GM19455 (cell line): ENCODE measurements at regions not wholly inside any gene's neighbourhood (a gene's known extent, or its start where the extent isn't known, plus 50 kb on each side); places are given as distances from the start of the nearest gene placed in this dataset.
"Not testable (repeated sequence)": the region's sequence is repeated elsewhere in the genome, so short reads cannot be mapped to it uniquely, and the experiment has no call there.

Source experiments
- ATAC-seq: cut with Tn5 transposase; IDR thresholded peaks from one replicate; pipeline ENCODE4 v1.9.1; 2021; ENCODE audit not compliant: unreplicated experiment

- ATAC-seq: no peak
These were observed 266.1 kb downstream of the SOCS6 start for GRCh38 chr18:70554854-70555445.

- ATAC-seq: no peak
These were observed 265.1 kb downstream of the SOCS6 start for GRCh38 chr18:70553936-70554260.

GRCh38 chr18:70553245-70553935 lies 264.5 kb downstream of the SOCS6 start:
- ATAC-seq: no peak

GRCh38 chr18:70536370-70537062 lies 247.7 kb downstream of the SOCS6 start:
- no peak for ATAC-seq

GRCh38 chr18:70535041-70535440 lies 246.2 kb downstream of the SOCS6 start:
- no peak for ATAC-seq

- not testable (repeated sequence) for ATAC-seq
These were observed 236.5 kb downstream of the SOCS6 start for GRCh38 chr18:70525322-70525721.

- no peak for ATAC-seq
These were observed 234.9 kb downstream of the SOCS6 start for GRCh38 chr18:70523792-70524182.

GRCh38 chr18:70523035-70523791 lies 234.4 kb downstream of the SOCS6 start:
- ATAC-seq: no peak

GRCh38 chr18:70522183-70522680 lies 233.4 kb downstream of the SOCS6 start:
- ATAC-seq: no peak

GRCh38 chr18:70520867-70521266 lies 232.0 kb downstream of the SOCS6 start:
- ATAC-seq: no peak

- ATAC-seq: no peak
These were observed 224.8 kb downstream of the SOCS6 start for GRCh38 chr18:70513502-70514171.

GRCh38 chr18:70507970-70508369 lies 219.1 kb downstream of the SOCS6 start:
- no peak for ATAC-seq

- no peak for ATAC-seq
These were observed 217.7 kb downstream of the SOCS6 start for GRCh38 chr18:70506511-70506910.

GRCh38 chr18:70503060-70503459 lies 214.2 kb downstream of the SOCS6 start:
- ATAC-seq: no peak

GRCh38 chr18:70501358-70501757 lies 212.5 kb downstream of the SOCS6 start:
- no peak for ATAC-seq

- no peak for ATAC-seq
These were observed 211.9 kb downstream of the SOCS6 start for GRCh38 chr18:70500748-70501147.

GRCh38 chr18:70499218-70499691 lies 210.4 kb downstream of the SOCS6 start:
- no peak for ATAC-seq

GRCh38 chr18:70496353-70497294 lies 207.8 kb downstream of the SOCS6 start:
- ATAC-seq: no peak

GRCh38 chr18:70494524-70494923 lies 205.7 kb downstream of the SOCS6 start:
- ATAC-seq: no peak

GRCh38 chr18:70493461-70493860 lies 204.6 kb downstream of the SOCS6 start:
- no peak for ATAC-seq
